Upper lobe of left lung (tissue), 4 donors: ENCODE measurements at regions not wholly inside any gene's neighbourhood (a gene's known extent, or its start where the extent isn't known, plus 50 kb on each side); places are given as distances from the start of the nearest gene placed in this dataset.

Source experiments
- CTCF ChIP-seq, 6 experiments: fragments of 450-650 bp in 4 of 6; fragments of 200-600 bp in 2 of 6; sonication (generic) in 2 of 6; IDR thresholded peaks; one replicate each; pipeline ENCODE4 v1.5.1; 2016 to 2019; ENCODE audit warnings: antibody characterized with exemption in 6 of 6
- POLR2A ChIP-seq, 4 donors: fragments of 450-650 bp; IDR thresholded peaks; one replicate each; pipeline ENCODE4 v1.5.1; 2016 to 2017; ENCODE audit warnings: antibody characterized with exemption in 4 of 4, mild to moderate bottlenecking in 2 of 4
- POLR2AphosphoS5 ChIP-seq, 2 donors: sonication (generic); formaldehyde crosslinking; IDR thresholded peaks; one replicate each; pipeline ENCODE4 v1.5.1; 2017; ENCODE audit warnings: antibody characterized with exemption in 2 of 2

GRCh38 chr9:28502189-28502588 lies 928.9 kb upstream of the C9orf72 start:
- no peak for TF ChIP-seq CTCF (IDR thresholded peaks at IDR 0.05)
- TF ChIP-seq POLR2A (IDR thresholded peaks at IDR 0.05) = no peak
- no peak for TF ChIP-seq POLR2AphosphoS5 (IDR thresholded peaks at IDR 0.05)
